GM13977 (cell line): ENCODE measurements at regions not wholly inside any gene's neighbourhood (a gene's known extent, or its start where the extent isn't known, plus 50 kb on each side); places are given as distances from the start of the nearest gene placed in this dataset.

Experiments used
- DNase-seq: peaks from one replicate; pipeline ENCODE4 v3.0.0; 2012; ENCODE audit warnings: low spot score
- CTCF ChIP-seq: IDR thresholded peaks from 2 replicates; pipeline ENCODE4 v1.5.1; 2012; ENCODE audit warnings: mild to moderate bottlenecking, control low read depth; ENCODE audit not compliant: insufficient read depth; ENCODE audit errors: extremely low read depth, missing control alignments
- in situ Hi-C: fragments of 300-500 bp; cut with MboI; formaldehyde crosslinking; loops from one replicate; pipeline ENCODE4 v1.12.0; 2022; ENCODE audit warnings: low sequenced_read_pairs, low pct_unique_long_range_greater_than_20kb, mixed read lengths, inconsistent platforms; ENCODE audit not compliant: unreplicated experiment

- TF ChIP-seq CTCF = no peak
- in situ Hi-C loops = no loop called here
- DNase-seq = no peak
Observed at GRCh38 chr21:25246546-25246945, 360.7 kb downstream of the MRPL39 start.

GRCh38 chr21:25244735-25245134, 362.5 kb downstream of the MRPL39 start:
- TF ChIP-seq CTCF = no peak
- DNase-seq = no peak
- in situ Hi-C loops = no loop called here

GRCh38 chr21:25243808-25244207, 363.5 kb downstream of the MRPL39 start:
- TF ChIP-seq CTCF = no peak
- in situ Hi-C loops = no loop called here
- no peak for DNase-seq

- no peak for DNase-seq
- TF ChIP-seq CTCF = no peak
- in situ Hi-C loops = no loop called here
Observed at GRCh38 chr21:25240974-25241373, 366.3 kb downstream of the MRPL39 start.

GRCh38 chr21:25234857-25235801, 372.2 kb downstream of the MRPL39 start:
- TF ChIP-seq CTCF = no peak
- no peak for DNase-seq
- in situ Hi-C loops = no loop called here

GRCh38 chr21:25220954-25221353, 386.3 kb downstream of the MRPL39 start:
- DNase-seq = no peak
- in situ Hi-C loops = no loop called here
- TF ChIP-seq CTCF = no peak
